HG03066 (cell line): ENCODE measurements at regions not wholly inside any gene's neighbourhood (a gene's known extent, or its start where the extent isn't known, plus 50 kb on each side); places are given as distances from the start of the nearest gene placed in this dataset.
"Not testable (repeated sequence)": the region's sequence is repeated elsewhere in the genome, so short reads cannot be mapped to it uniquely, and the experiment has no call there.

ENCODE experiments used
- ATAC-seq: cut with Tn5 transposase; IDR thresholded peaks from one replicate; pipeline ENCODE4 v1.9.1; 2021; ENCODE audit warnings: low read depth; ENCODE audit not compliant: unreplicated experiment

DNA sequence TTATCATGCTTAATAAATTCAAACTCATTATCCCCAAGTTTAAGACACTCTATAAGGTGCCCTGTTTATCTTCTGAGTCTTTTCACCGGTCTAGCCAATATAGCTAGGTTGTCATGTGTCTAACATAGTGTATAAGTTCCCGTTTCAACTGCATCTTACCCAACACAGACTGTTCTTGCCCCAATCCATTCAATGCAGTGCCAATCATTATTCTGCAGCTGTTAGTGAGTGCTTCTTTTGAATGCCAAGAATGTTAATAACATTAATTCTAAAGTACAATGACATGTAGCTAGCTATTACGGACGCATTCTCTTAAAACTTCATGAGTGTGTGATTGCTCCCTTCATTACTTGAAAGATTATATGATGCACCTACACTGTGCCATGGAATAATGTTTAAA is 646.4 kb upstream of the NR2F2 start:
- ATAC-seq = no peak

DNA sequence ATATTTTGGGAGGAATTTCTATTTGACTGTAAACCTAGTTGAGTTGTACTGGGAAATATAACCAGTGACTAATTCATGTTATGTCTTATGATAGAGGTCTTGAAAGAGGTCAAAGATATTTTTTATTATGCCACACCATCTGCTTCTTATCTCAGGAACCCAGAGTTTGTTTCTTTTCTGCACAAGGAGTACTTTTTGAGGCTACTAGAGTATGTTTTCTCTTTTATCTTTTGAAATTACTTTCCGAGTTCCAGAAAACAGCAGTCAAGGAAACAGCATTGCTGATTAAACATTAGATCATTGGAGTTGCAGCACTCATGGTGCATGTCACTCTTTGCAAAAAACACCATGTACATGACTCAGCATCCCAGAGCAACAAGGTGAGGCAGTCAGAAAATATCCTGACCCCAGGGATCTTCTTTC is 645.8 kb upstream of the NR2F2 start:
- ATAC-seq = no peak

DNA sequence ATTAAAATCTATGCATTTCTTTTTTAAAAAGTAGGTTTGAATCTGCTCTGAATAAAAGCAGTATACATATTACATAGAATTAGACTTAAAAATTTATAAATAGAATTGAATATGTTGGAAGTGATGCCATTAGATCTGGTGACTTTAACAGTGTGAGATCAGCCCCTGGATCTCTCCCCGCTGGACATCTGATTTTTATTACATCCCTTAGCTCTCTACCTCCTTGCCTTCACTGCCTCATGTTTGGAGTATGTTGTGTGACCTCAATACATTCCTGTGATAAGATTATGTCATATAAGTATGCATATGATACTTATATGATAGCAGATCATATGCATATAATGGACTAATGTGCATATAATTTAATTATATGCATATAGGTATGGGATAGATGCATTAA is 643.4 kb upstream of the NR2F2 start:
- ATAC-seq = no peak

DNA sequence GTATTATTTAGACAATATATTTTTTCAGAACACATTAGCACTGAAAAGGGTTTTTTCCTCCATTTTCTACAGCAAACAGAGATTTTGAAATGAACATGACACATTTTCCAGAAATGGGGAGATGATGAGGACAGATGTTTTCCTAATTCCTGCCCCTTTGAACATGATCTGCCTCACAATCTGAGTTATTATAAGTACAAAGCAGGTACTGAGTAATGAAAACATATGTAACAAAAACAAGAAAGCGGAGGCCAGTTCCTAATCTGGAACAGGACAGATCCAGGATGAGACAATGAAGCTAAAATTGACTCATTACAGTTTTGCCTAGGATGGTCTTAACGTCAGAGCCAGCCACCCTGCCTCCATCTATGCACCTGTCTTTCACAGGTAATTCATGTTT is 642.8 kb upstream of the NR2F2 start:
- ATAC-seq = no peak

DNA sequence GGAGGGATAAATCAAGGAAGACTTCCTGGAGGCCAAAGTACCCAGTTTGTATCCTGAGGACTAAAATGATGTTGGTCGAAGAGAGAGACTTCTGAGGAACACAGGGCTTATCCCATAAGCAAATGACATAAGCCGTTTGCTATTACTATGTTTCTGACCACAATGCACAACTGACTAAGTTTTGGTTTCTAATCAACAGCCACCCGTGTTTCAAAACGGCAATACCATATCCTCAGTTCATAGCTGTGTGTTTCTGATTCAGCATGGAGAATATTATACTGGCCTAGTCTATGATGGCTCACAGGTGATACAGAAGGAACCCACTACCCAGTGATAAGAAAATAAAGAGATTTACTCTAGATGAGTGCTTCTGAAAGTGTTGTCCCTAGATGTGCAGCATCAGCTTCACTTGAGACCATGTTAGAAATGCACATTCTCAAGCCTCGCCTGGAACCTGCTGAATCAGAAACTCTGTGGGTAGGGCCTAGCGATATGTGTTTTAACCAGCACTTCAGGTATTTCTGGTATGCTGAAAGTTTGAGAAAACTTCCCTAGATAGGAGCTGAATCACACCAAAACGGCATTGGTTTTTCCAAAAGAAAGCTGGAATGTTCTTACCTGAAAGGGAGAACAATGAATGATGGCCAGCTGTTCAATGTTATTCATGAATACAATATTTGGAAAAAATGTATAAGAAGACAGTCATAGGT is 639.7 kb upstream of the NR2F2 start:
- ATAC-seq = no peak

DNA sequence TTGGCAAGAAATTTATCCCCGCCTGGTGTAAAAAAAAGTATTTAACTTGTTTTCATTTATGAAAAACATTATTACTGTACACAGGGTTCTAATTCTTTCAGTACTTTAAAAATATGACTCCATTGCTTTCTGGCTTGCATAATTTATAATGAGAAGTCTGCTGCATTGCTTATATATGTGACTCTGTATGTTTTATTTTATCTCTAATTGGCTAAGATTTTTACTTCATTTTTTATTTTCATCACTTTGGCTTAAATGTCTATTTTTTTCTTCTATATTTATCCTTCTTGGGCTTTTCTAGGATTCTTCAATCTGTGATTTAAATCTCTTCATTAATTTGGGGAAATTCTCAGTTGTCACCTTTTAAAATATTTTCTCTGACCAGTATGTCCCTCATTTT is 636.6 kb upstream of the NR2F2 start:
- ATAC-seq = no peak

DNA sequence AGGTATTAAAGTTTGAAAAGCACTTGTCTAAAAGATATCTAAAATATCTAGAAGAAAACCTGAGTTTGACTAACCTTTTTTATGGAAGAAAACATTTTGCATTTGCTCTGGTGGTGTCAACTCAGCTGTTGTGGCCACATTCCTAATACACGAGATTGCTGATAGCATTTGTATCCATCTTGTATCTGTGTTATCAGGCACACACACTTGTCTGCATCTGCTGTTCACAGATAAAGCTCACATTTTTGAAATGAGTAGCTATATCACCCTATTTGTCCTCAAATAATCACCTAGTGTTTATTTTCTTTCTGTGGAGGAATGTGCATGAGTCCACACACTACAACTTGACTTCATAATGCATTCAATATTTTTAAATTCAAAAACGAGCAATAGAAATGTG is 632.3 kb upstream of the NR2F2 start:
- no peak for ATAC-seq

DNA sequence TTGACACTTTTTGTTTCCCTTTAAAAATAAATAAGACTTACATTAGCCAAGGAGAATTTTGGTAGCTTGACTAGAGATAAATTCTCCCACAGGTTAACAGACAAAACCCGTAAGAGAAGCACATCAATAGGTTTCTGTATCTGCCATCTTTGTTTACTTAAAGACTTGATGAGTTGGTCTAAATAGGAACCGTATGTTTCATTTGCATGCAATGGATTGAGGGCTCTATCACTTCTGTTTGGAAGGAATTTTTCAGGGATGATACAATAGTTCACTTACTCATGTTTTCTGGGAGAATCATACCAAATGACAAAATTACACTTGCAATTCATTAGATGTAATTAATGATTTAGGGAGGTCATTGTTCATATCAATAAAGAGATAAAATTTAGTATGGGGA is 631.5 kb upstream of the NR2F2 start:
- ATAC-seq = no peak

DNA sequence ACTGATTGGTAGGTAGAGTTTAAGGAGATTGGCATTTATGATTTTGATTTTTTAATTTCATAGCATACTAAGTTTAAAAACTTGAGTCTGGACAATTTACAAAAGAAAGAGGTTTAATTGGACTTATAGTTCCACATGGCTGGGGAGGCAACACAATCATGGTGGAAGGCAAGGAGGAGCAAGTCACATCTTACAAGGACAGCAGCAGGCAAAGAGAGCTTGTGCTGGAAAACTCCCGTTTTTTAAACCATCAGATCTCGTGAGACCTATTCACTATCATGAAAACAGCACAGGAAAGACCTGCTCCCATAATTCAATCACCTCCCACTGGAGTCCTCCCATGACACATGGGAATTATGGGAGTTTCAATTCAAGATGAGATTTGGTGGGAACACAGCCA is 630.9 kb upstream of the NR2F2 start:
- ATAC-seq = no peak

DNA sequence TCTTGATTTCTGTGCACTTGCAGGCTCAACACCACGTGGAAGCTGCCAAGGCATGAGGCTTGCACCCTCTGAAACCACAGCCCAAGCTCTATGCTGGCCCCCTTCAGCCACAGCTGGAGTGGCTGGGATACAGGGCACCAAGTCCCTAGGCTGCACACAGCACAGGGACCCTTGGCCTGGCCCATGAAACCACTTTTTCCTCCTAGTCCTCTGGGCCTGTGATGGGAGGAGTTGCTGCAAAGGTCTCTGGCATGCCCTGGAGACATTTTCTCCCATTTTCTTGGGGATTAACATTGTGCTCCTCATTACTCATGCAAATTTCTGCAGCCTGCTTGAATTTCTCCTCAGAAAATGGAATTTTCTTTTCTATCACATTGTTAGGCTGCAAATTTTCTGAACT is 629.8 kb upstream of the NR2F2 start:
- ATAC-seq = not testable (repeated sequence)

DNA sequence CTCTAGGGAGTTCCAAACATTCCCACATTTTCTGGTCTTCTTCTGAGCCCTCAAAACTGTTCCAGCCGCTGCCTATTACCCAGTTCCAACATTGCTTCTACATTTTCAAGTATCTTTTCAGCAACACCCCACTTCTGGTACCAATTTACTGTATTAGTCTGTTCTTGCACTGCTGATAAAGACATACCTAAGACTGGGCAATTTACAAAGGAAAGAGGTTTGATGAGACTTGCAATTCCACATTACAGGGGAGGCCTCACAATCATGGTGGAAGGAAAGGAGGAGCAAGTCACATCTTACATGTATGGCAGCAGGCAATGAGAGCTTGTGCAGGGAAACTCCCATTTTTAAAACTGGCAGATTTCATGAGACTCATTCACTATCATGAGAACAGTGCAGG is 629.1 kb upstream of the NR2F2 start:
- no peak for ATAC-seq

DNA sequence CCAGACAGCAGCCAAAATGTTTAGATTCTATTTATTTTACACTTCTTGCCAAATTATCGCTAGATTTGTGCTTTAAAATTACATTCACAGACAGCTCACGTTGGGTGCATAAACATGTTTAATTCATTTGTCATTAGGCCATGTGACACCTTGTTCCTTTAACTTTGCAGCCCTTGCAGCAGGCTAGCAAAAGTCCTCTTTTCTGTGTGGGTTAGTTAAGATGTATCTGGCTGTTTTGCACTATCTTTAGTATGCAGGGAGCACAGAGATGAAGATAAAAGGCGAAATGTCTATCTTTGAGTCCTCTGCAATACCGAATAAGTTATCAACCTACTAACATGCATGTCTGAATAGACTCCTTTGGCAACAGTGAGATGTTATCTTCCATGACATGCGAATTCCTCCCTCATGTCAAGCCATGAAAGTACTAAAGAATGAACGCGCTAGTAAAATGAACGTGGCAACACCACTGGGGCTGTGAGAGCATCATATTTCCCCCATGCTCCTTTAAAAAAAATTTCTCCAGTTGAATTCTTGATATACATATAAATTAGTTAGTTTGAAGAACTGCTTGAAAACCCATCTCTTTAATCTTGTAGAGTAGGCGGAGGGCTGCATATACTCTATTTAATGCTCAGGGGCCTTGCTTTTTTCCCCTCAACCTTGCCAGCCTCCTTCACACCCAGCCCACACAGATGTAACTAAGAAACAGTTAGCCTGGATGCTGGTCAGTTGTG is 620.4 kb upstream of the NR2F2 start:
- no peak for ATAC-seq

DNA sequence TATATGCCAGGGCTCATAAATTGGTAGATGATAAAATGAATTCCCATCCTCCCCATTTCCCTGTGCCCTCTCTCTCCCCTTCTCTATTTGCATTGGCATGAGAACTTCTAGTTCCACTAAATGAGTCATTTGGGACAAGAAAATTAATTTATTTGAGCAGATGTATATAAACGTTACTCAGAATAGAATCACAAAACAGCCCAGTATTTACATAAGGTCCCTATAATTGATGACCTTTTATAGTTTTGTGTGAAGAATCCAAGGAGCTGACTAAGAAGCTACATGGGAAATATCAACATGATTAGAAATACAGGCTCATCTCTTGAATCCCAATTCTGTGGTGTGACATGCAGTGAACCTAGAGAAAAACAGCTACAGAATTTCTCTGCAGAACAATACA is 617.7 kb upstream of the NR2F2 start:
- ATAC-seq = no peak

DNA sequence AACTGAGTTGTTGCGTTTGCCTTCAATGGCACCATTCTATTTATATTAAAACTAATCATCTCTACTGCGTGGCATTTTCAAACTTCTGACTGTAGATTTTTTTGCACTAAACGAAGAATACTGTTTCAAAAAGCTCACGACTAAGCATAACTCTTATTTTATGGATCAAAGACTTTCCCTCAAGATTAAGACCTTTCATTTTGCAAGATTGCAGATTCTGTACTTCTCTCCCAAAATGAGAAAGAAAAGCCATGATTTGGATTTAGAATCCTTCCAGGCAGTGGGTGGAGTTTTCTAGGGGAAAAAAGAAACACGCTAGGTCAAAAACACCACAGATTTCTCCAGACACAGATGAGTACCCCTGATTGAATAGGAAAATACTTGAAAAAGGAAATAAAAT is 617.2 kb upstream of the NR2F2 start:
- no peak for ATAC-seq

DNA sequence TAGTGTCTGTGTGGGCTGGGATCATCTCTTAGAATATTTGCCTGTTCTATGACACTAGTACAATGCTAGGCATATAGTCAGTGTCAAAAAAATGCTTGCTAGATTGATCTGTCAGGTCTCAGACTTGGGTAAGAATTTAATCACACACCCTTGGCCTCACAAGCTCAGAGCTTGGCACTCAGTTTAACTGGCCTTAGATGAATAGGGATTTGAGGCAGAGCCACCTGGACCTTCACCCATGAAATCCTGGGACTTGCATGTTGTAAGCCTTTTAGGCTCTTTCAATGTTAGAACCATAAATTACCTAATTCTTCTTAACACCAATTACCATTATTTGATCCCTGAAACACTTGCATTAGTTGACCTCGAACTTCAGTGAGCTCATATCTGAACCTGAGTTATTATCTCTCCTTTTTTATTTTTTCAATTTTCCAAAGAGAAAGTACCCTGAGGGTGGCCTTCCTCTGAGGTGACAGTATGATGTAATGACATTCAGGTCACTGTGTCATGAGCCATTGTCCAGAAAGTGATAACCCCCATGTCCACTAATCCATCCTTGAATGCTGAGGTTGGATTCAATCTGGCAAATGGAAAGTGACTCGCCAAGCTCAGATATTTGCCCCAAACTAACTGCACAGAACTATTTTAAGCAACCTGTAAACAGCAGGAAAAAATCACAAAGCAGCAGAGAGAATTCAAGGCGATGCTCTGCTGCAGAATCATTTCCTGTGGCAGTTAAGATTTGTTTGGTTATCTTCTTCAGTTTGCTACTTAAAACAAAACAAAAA is 615.2 kb upstream of the NR2F2 start:
- ATAC-seq = no peak

DNA sequence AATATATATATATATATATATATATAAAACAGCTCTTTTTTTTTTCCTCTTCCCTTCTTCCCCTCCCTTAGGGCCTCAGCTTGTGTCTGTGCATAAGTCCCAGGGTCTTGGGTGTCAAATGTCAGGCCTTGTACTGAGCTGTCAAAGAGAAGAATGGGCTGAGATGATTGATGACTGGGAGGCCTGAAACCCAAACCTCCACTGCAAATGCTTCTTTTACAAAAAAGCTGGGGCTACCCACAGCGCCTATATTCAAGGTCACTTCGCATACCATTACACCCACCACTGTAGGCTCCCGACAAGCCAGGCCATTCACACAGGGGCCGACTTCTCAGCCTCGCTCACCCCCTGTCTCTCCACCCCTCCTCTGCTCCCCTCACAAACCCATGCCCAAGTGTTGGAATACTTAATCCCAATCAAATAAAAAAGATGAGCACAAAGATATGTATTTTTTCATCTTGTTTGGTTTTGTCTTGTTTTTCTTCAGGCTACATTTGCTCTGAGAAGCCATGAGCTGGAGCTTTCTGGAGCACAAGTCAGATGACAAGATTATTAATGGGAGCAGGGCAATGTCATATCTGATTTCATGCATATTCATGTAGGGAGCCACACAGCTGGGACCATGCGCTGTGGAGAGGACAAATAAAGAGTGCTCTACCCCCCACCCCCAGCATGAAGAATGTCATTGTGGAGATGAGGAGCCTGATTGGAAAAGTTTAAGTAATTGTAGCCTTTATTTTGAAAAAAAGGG is 614.4 kb upstream of the NR2F2 start:
- no peak for ATAC-seq

DNA sequence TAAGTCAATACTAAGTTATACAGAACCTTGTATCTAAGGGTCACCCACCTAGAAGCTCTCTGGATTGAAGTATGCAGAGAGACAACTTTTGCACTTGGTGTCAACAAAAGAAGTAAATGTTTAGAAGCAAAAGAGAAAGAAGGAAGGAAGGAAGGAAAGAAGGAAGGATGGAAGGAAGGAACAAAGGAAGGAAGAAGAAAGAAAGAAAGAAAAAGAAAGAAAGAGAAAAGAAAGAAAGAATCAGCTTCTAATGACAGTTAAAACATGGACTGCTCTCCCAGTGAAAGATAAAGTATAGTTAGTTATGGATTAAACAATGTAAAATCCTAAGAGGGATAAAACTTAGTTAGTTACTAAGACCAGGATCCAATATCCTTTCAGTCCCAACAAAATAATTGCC is 613.8 kb upstream of the NR2F2 start:
- no peak for ATAC-seq

DNA sequence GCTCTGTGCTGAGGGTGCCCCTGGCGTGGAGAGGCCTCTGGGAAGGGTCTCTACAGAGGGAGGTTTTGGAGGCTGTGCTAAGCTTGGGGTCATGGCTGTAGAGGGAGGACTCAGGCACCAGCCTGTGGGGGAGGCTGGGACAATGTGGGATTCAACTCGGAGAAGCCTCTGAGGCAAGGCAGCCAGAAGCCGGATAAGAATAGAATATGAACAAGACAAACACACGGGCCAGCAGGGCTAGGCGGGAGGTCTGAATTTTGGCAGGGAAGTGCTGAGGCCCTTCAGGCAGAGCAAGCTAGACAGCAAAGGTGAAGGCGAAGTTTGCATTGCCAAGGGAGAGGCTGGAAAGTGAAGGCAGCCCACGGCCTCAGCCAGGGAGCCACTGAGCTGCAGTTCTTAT is 612.1 kb upstream of the NR2F2 start:
- ATAC-seq = no peak

DNA sequence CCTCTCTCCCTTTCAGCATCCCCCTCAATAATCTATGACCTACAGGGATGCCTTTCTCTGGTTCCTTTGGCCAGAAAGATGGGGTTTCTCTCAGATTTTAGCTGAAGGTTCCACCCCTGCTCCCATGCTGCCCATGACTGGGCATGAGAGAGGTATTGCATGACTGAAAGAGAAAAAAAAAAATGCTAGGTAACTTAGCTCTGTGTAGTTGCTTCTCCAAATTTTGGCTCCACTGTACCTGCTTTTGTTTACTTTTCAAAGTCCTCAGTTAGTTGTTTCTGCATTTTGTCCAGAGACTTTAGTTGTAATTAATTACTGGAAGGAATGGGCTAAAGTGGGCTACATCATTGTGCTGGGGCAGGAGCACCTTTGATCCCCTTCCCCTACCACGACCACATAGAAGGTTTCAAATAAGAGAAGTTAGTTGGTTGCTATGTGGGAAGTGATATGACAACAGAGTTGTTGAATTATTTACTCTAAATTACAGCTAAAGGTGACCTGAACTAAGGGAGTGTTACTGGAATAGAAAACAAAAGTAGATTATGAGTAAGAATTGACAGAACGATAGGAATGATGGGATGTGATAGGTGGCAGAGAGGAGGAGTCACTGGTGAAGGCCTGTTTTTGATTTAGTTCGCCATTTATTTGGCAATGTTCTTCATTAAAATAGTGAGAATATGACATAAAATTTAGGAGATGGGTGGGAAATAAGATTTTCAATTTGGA is 605.4 kb upstream of the NR2F2 start:
- no peak for ATAC-seq

DNA sequence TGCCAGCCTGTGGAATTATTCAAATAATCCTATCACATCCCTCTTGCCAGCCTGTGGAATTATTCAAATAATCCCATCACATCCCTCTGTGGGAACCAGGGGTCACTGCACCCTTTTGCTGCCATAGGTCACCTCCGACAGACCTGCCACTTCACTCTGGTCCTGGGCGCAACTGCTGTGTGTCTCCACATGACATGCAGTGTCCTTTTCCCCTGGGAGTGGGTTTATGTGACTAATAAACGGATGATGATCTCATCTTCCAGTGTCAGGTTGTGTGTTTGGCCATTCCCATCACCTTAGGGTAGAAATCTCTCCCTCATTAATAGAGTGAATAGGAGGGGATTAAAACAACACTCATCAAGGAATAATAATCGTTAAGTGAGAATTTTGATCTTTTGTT is 603.6 kb upstream of the NR2F2 start:
- no peak for ATAC-seq
